ENCODE measurements at regions not wholly inside any gene's neighbourhood (a gene's known extent, or its start where the extent isn't known, plus 50 kb on each side); places are given as distances from the start of the nearest gene placed in this dataset.

DNA sequence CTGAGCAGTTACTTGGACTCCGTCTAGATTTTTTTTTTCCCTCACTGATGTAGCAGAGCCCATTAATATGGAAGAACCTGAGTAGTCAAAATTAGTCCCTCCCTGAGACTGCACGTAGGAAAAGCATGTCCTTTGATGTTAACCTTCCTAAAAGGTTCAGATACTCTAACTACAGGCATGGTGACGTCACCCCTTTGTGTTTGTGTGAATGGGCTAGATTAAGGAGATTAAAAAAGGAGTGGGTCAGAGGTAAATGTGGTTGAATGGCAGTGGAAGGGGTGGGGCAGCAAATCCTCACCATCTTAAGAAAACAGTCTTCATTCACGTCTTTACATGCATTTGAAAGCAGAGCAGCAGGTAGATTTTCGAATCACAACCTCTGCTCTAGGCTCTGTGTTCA lies 521.1 kb downstream of the TFAP2B start:
- Mint-ChIP-seq H3K27me3 (ENCODE audit: low read depth) (no peaks in the 10 kb centered on the region), H3K4me3 (no peak overlapping the region), H3K27ac (no peak overlapping the region), H3K36me3 (ENCODE audit: low read depth) (no peaks in the 10 kb centered on the region), H3K9me3 (peaks cover 4% of the 10 kb centered on the region), H3K4me1 (ENCODE audit: low read depth) (no peaks in the 10 kb centered on the region)
- DNase-seq (ENCODE audit: low spot score), result no peak

DNA sequence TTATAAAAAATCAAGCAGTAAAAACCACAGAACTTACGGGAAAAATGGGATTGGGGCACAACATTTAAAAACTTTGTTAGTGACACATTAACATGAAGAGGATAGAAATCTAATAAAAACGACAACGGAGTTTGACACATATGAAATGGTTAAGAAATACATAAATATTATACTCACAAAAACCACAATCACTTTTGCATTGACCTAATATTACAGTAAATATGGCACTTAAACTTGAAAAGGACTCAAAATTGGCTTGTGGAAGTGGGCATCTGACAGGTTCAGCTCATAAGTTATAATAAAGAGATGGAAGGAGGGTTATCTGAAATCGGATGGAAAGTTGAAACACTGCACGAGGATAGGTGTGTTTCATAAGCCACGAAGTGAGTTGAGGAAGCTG lies 523.7 kb downstream of the TFAP2B start:
- no peaks in the 10 kb centered on the region for H3K4me1 Mint-ChIP-seq (ENCODE audit: low read depth)
- DNase-seq (ENCODE audit: low spot score), result no peak
- no peaks in the 10 kb centered on the region for H3K9me3 Mint-ChIP-seq
- no peaks in the 10 kb centered on the region for H3K36me3 Mint-ChIP-seq (ENCODE audit: low read depth)
- no peak overlapping the region for H3K4me3 Mint-ChIP-seq
- H3K27ac Mint-ChIP-seq, result no peak overlapping the region
- H3K27me3 Mint-ChIP-seq (ENCODE audit: low read depth), result no peaks in the 10 kb centered on the region

DNA sequence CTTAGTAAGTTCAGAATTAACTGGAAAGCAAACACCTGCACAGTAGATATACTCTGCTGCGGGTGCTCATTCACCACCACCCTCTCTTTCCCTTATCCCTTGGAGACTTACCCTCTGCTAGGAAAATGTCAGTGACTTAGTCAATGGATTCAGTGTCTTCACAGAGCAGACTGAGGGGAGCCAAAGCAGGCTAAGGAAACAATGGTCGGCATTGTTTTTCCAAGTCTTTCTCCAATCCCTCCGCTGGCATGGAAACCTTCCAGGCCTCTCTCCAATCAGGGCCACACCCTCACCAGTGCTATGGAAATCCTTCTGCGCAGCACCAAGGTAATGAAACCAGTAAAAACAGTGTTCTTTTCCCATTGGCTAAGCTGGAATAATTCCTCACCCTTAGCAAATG lies 531.2 kb downstream of the TFAP2B start:
- Mint-ChIP-seq H3K4me3 (no peak overlapping the region), H3K4me1 (ENCODE audit: low read depth) (no peaks in the 10 kb centered on the region), H3K36me3 (ENCODE audit: low read depth) (no peaks in the 10 kb centered on the region), H3K27me3 (ENCODE audit: low read depth) (no peaks in the 10 kb centered on the region), H3K9me3 (no peaks in the 10 kb centered on the region), H3K27ac (no peak overlapping the region)
- DNase-seq (ENCODE audit: low spot score), result no peak

DNA sequence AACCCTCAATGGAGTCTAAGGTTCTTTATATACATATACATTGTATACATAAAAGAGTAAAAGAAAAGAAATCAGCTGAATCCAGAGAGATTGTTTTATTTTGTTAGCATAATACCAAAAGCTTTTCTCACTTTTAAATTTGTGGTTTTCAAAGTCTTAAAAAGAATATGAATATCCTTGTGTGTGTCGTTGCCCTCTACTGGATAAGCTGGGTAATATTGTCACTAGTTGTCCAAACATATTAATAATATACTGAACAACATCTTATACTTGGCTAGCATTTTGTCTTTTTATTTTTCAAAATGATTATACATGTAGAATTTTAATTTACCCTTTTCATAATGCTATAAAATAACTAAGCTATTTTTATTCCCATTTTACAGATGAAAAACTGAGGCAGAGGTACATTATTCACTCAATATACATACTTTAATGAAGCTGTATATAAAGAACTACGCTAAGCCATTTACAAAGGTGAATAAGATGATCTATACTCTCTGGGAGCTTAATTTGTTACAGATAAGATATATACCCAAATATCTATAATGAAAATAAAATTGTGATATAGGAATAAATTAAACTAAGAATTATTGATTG lies 531.7 kb downstream of the TFAP2B start:
- Mint-ChIP-seq H3K9me3 (no peaks in the 10 kb centered on the region), H3K27ac (no peak overlapping the region), H3K4me1 (ENCODE audit: low read depth) (no peaks in the 10 kb centered on the region), H3K4me3 (no peak overlapping the region), H3K27me3 (ENCODE audit: low read depth) (no peaks in the 10 kb centered on the region), H3K36me3 (ENCODE audit: low read depth) (no peaks in the 10 kb centered on the region)
- DNase-seq (ENCODE audit: low spot score), result no peak

DNA sequence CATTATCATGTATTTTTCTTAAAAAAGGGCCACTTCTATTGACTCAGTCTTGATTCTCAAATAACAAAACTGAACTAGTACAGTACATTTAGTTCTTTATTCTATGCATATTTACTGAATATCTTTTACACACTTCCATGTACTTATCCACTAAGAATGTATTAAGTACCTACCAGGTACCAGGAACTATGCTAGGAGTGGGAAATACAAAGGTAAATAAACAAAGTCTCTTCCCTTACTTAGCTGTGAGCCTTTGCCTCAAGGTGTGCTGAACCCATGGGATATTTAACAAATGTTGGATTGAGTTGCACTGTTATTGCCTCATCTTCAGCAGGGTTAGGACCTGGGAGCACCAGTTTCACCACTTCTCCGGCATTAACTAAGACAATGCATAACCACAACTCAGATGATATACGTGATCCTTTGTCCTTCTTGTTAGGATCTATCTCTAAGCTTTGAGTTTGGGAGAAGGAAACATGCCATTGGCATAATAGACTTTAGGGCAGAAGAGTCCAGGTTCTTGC lies 533.9 kb downstream of the TFAP2B start:
- Mint-ChIP-seq H3K4me3 (no peak overlapping the region), H3K4me1 (ENCODE audit: low read depth) (no peaks in the 10 kb centered on the region), H3K9me3 (no peaks in the 10 kb centered on the region), H3K27ac (no peak overlapping the region), H3K27me3 (ENCODE audit: low read depth) (no peaks in the 10 kb centered on the region), H3K36me3 (ENCODE audit: low read depth) (no peaks in the 10 kb centered on the region)
- no peak for DNase-seq (ENCODE audit: low spot score)

GRCh38 chr6:51360287-51360686 lies 541.6 kb downstream of the TFAP2B start:
- Mint-ChIP-seq H3K27me3 (ENCODE audit: low read depth) (no peaks in the 10 kb centered on the region), H3K36me3 (ENCODE audit: low read depth) (no peaks in the 10 kb centered on the region), H3K9me3 (no peaks in the 10 kb centered on the region), H3K4me1 (ENCODE audit: low read depth) (no peaks in the 10 kb centered on the region), H3K4me3 (no peak overlapping the region), H3K27ac (no peak overlapping the region)
- no peak for DNase-seq (ENCODE audit: low spot score)

- no peaks in the 10 kb centered on the region for H3K27me3 Mint-ChIP-seq (ENCODE audit: low read depth)
- H3K27ac Mint-ChIP-seq, result no peak overlapping the region
- no peaks in the 10 kb centered on the region for H3K4me1 Mint-ChIP-seq (ENCODE audit: low read depth)
Observed at GRCh38 chr6:51365566-51365965, 546.9 kb downstream of the TFAP2B start.

GRCh38 chr6:51369485-51369884 lies 550.8 kb downstream of the TFAP2B start:
- H3K9me3 Mint-ChIP-seq, result no peaks in the 10 kb centered on the region
- no peak overlapping the region for H3K4me3 Mint-ChIP-seq
- H3K4me1 Mint-ChIP-seq (ENCODE audit: low read depth), result no peaks in the 10 kb centered on the region
- no peaks in the 10 kb centered on the region for H3K36me3 Mint-ChIP-seq (ENCODE audit: low read depth)
- no peaks in the 10 kb centered on the region for H3K27me3 Mint-ChIP-seq (ENCODE audit: low read depth)
- no peak for DNase-seq (ENCODE audit: low spot score)
- no peak overlapping the region for H3K27ac Mint-ChIP-seq

More at GRCh38 chr6:51365566-51365965, 546.9 kb downstream of the TFAP2B start:
- Mint-ChIP-seq H3K4me3 (no peak overlapping the region), H3K36me3 (ENCODE audit: low read depth) (no peaks in the 10 kb centered on the region), H3K9me3 (no peaks in the 10 kb centered on the region)
- no peak for DNase-seq (ENCODE audit: low spot score)

- Mint-ChIP-seq H3K27me3 (ENCODE audit: low read depth) (no peaks in the 10 kb centered on the region), H3K9me3 (no peaks in the 10 kb centered on the region), H3K27ac (no peak overlapping the region), H3K36me3 (ENCODE audit: low read depth) (no peaks in the 10 kb centered on the region), H3K4me3 (no peak overlapping the region), H3K4me1 (ENCODE audit: low read depth) (no peaks in the 10 kb centered on the region)
- DNase-seq (ENCODE audit: low spot score), result no peak
Observed at GRCh38 chr6:51382847-51383246, 564.2 kb downstream of the TFAP2B start.

DNA sequence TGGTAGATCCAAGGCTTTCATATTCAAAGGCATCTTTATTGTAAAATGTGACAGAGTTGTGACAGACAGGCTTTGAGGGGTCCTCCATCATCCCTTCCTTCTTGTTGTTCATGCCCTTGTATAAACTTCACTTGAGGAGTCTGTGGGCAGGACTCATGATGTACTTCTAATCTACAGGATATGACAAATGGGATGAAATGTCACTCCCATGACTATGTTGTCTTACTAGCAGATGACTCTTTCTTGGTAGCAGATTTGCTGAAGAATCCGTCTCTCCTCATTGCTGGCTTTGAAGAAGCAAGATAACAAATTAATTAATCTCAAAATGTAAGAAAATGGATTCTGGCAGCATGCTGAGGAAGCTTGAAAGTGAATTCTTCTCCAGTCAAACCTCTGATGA lies 566.1 kb downstream of the TFAP2B start:
- Mint-ChIP-seq H3K27me3 (ENCODE audit: low read depth) (no peaks in the 10 kb centered on the region), H3K9me3 (no peaks in the 10 kb centered on the region), H3K27ac (no peak overlapping the region), H3K4me3 (no peak overlapping the region), H3K36me3 (ENCODE audit: low read depth) (no peaks in the 10 kb centered on the region), H3K4me1 (ENCODE audit: low read depth) (no peaks in the 10 kb centered on the region)
- DNase-seq (ENCODE audit: low spot score), result no peak

GRCh38 chr6:51386347-51386836 lies 567.7 kb downstream of the TFAP2B start:
- DNase-seq (ENCODE audit: low spot score), result no peak
- Mint-ChIP-seq H3K4me1 (ENCODE audit: low read depth) (no peaks in the 10 kb centered on the region), H3K9me3 (no peaks in the 10 kb centered on the region), H3K27me3 (ENCODE audit: low read depth) (no peaks in the 10 kb centered on the region), H3K4me3 (no peak overlapping the region), H3K27ac (no peak overlapping the region), H3K36me3 (ENCODE audit: low read depth) (no peaks in the 10 kb centered on the region)

GRCh38 chr6:51387907-51388306 lies 569.2 kb downstream of the TFAP2B start:
- Mint-ChIP-seq H3K4me3 (no peak overlapping the region), H3K4me1 (ENCODE audit: low read depth) (no peaks in the 10 kb centered on the region), H3K9me3 (no peaks in the 10 kb centered on the region), H3K27me3 (ENCODE audit: low read depth) (no peaks in the 10 kb centered on the region), H3K36me3 (ENCODE audit: low read depth) (no peaks in the 10 kb centered on the region), H3K27ac (no peak overlapping the region)
- DNase-seq (ENCODE audit: low spot score), result no peak

- no peak overlapping the region for H3K4me3 Mint-ChIP-seq
- no peak overlapping the region for H3K27ac Mint-ChIP-seq
- DNase-seq (ENCODE audit: low spot score), result no peak
- no peaks in the 10 kb centered on the region for H3K4me1 Mint-ChIP-seq (ENCODE audit: low read depth)
- no peaks in the 10 kb centered on the region for H3K36me3 Mint-ChIP-seq (ENCODE audit: low read depth)
- H3K9me3 Mint-ChIP-seq, result no peaks in the 10 kb centered on the region
- no peaks in the 10 kb centered on the region for H3K27me3 Mint-ChIP-seq (ENCODE audit: low read depth)
Observed at GRCh38 chr6:51394061-51394460, 575.4 kb downstream of the TFAP2B start.

DNA sequence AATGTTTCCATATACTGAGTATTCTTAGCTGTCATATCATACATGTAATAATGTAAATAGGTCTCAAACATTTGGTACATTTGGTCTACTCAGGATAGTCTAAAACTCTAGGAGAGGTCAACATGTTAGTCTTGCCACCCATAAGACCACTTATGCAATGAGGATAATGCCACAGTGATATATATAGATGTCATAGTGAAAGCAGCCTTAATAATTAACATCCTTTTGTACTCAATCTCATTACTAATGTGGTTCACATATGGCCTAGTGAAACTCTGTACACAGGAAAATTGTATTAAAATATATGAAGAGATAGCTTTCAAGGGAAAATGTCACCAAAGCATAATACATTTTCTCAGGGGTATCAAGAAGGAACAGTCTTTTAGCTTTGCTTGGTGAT lies 577.9 kb downstream of the TFAP2B start:
- H3K9me3 Mint-ChIP-seq, result no peaks in the 10 kb centered on the region
- H3K27ac Mint-ChIP-seq, result no peak overlapping the region
- no peak overlapping the region for H3K4me3 Mint-ChIP-seq
- no peaks in the 10 kb centered on the region for H3K36me3 Mint-ChIP-seq (ENCODE audit: low read depth)
- DNase-seq (ENCODE audit: low spot score), result no peak
- H3K4me1 Mint-ChIP-seq (ENCODE audit: low read depth), result no peaks in the 10 kb centered on the region
- no peaks in the 10 kb centered on the region for H3K27me3 Mint-ChIP-seq (ENCODE audit: low read depth)

DNA sequence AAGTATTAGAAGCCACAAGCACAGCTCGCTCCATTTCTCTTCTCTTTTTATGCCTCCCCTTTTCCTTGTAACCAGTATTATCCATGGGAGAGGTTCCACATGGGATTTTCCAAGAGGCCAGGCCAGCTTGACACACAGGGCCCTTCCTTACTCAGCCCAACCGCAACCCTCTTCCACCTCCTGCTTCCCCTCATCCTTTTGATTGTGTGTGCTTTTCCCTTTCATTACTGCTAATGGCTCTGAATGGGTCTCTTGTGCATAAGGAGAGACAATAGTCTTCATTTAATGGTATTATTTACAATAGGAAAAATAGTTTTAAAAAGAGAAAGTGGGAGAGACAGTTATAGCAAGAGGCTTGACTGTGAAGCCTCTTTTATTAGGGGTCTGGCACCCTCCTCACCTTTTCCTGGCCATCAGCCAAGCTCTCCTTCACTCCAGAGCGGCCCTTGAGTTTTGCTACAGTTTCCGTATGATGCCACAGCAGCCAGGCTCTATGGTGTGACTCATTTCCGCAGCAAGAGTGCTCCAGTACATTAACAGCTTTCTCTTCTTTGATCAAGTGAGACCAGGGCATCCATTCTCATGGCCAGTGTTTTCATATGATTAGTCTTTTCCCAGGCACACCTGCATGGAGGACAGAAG lies 579.5 kb downstream of the TFAP2B start:
- H3K27ac Mint-ChIP-seq, result no peak overlapping the region
- DNase-seq (ENCODE audit: low spot score), result no peak
- H3K4me3 Mint-ChIP-seq, result no peak overlapping the region
- H3K27me3 Mint-ChIP-seq (ENCODE audit: low read depth), result no peaks in the 10 kb centered on the region
- H3K4me1 Mint-ChIP-seq (ENCODE audit: low read depth), result no peaks in the 10 kb centered on the region
- no peaks in the 10 kb centered on the region for H3K36me3 Mint-ChIP-seq (ENCODE audit: low read depth)
- no peaks in the 10 kb centered on the region for H3K9me3 Mint-ChIP-seq

Measured in T-helper 2 cell treated with Interferon-gamma antibody and Interleukin-4, amounts not matched to agents 5 μg/mL and 100 μg/mL, for 36 hours (primary cell).